Ishikawa (cell line): ENCODE measurements at regions not wholly inside any gene's neighbourhood (a gene's known extent, or its start where the extent isn't known, plus 50 kb on each side); places are given as distances from the start of the nearest gene placed in this dataset.

Source experiments
- CEBPB ChIP-seq: IDR thresholded peaks from 2 replicates; pipeline ENCODE4 v1.6.1; 2012
- CREB1 ChIP-seq: IDR thresholded peaks from 2 replicates; pipeline ENCODE4 v1.6.1; 2012; ENCODE audit warnings: low read depth
- EGR1 ChIP-seq: IDR thresholded peaks from 2 replicates; pipeline ENCODE4 v1.6.1; 2012
- EP300 ChIP-seq: IDR thresholded peaks from 2 replicates; pipeline ENCODE4 v1.6.1; 2012; ENCODE audit warnings: borderline replicate concordance
- FOXM1 ChIP-seq: IDR thresholded peaks from 2 replicates; pipeline ENCODE4 v1.6.1; 2012; ENCODE audit warnings: low read depth, borderline replicate concordance
- MAX ChIP-seq: IDR thresholded peaks from 2 replicates; pipeline ENCODE4 v1.6.1; 2012
- NFIC ChIP-seq: IDR thresholded peaks from 2 replicates; pipeline ENCODE4 v1.6.1; 2012
- RAD21 ChIP-seq: IDR thresholded peaks from 2 replicates; pipeline ENCODE4 v1.6.1; 2012; ENCODE audit warnings: low read depth
- REST ChIP-seq: IDR thresholded peaks from 2 replicates; pipeline ENCODE4 v1.6.1; 2012; ENCODE audit warnings: low read depth, mild to moderate bottlenecking
- TAF1 ChIP-seq: IDR thresholded peaks from 2 replicates; pipeline ENCODE4 v1.6.1; 2012; ENCODE audit warnings: low read depth, mild to moderate bottlenecking
- TCF12 ChIP-seq: IDR thresholded peaks from 2 replicates; pipeline ENCODE4 v1.6.1; 2012; ENCODE audit warnings: low read depth
- TEAD4 ChIP-seq: IDR thresholded peaks from 2 replicates; pipeline ENCODE4 v1.6.1; 2012
- USF1 ChIP-seq: IDR thresholded peaks from 2 replicates; pipeline ENCODE4 v1.6.1; 2012
- YY1 ChIP-seq: IDR thresholded peaks from 2 replicates; pipeline ENCODE4 v1.6.1; 2012; ENCODE audit warnings: low read depth
- ZBTB7A ChIP-seq: IDR thresholded peaks from 2 replicates; pipeline ENCODE4 v1.6.1; 2012; ENCODE audit warnings: low read depth

- no peak for TF ChIP-seq FOXM1
- no peak for TF ChIP-seq RAD21
- TF ChIP-seq MAX: no peak
- no peak for TF ChIP-seq REST
- no peak for TF ChIP-seq ZBTB7A
- no peak for TF ChIP-seq TAF1
- TF ChIP-seq CEBPB: no peak
- TF ChIP-seq NFIC: no peak
Measured at GRCh38 chr5:143473481-143473880, 70.0 kb upstream of the NR3C1 start.

- TF ChIP-seq TAF1: no peak
- no peak for TF ChIP-seq CEBPB
- no peak for TF ChIP-seq TEAD4
- TF ChIP-seq FOXM1: no peak
Measured at GRCh38 chr5:143472576-143472975, 69.1 kb upstream of the NR3C1 start.

GRCh38 chr5:143471666-143472464, 68.4 kb upstream of the NR3C1 start:
- TF ChIP-seq CREB1 (no peak), YY1 (no peak), RAD21 (no peak), TEAD4 (no peak), CEBPB (no peak), ZBTB7A (no peak), TAF1 (no peak)

GRCh38 chr5:143471041-143471509, 67.6 kb upstream of the NR3C1 start:
- TF ChIP-seq EGR1 (no peak), CREB1 (no peak), USF1 (no peak), ZBTB7A (no peak), TCF12 (no peak), FOXM1 (no peak), REST (no peak), TEAD4 (no peak), MAX (no peak)

- TF ChIP-seq EP300 (no peak), REST (no peak), EGR1 (no peak), RAD21 (no peak), MAX (no peak), CREB1 (no peak), TAF1 (no peak), ZBTB7A (no peak)
Measured at GRCh38 chr5:143470120-143470519, 66.6 kb upstream of the NR3C1 start.
